Adrenal gland (tissue), 5 donors: ENCODE measurements at regions not wholly inside any gene's neighbourhood (a gene's known extent, or its start where the extent isn't known, plus 50 kb on each side); places are given as distances from the start of the nearest gene placed in this dataset.

Experiments
- CTCF ChIP-seq, 6 experiments: fragments of 450-650 bp in 4 of 6; fragments of 200-600 bp in 2 of 6; sonication (generic) in 1 of 6; IDR thresholded peaks; 1 replicate in 5 of 6; 2 replicates in 1 of 6; pipeline versions ENCODE4 v1.5.1 to v1.8.0; 2016 to 2021; ENCODE audit warnings: antibody characterized with exemption in 6 of 6, mild to moderate bottlenecking in 2 of 6, moderate library complexity in 1 of 6
- POLR2A ChIP-seq, 2 donors: fragments of 450-650 bp; IDR thresholded peaks; one replicate each; pipeline ENCODE4 v1.6.1; 2017; ENCODE audit warnings: antibody characterized with exemption in 2 of 2, mild to moderate bottlenecking in 2 of 2, moderate library complexity in 1 of 2
- donor health status: DM: no; HTN: no; CAD: no.

- TF ChIP-seq CTCF (IDR thresholded peaks at IDR 0.05) (no peak), POLR2A (IDR thresholded peaks at IDR 0.05) (no peak)
Measured at GRCh38 chr20:11158589-11158988, 484.8 kb upstream of the JAG1 start.
